ENCODE measurements at regions not wholly inside any gene's neighbourhood (a gene's known extent, or its start where the extent isn't known, plus 50 kb on each side); places are given as distances from the start of the nearest gene placed in this dataset.

GRCh38 chr16:73304008-73304774 lies 256.3 kb upstream of the ZFHX3 start:
- Histone ChIP-seq H3K4me1 (ENCODE audit: low read length) (peaks cover 7% of the 10 kb centered on the region), H4K20me1 (ENCODE audit: insufficient read depth, low read length) (no peaks in the 10 kb centered on the region), H3K36me3 (replicated peaks; ENCODE audit: low read depth, low read length) (no peaks in the 10 kb centered on the region), H2AFZ (ENCODE audit: low read depth, low read length) (no peak overlapping the region), H3K9ac (ENCODE audit: low read length) (no peak overlapping the region), H3K4me3 (ENCODE audit: low read length) (no peak overlapping the region), H3K9me3 (ENCODE audit: insufficient read depth, low read length) (no peaks in the 10 kb centered on the region), H3K27ac (ENCODE audit: low read length) (no peak overlapping the region), H3K79me2 (ENCODE audit: low read length) (no peaks in the 10 kb centered on the region), H3K27me3 (ENCODE audit: low read depth, low read length) (no peaks in the 10 kb centered on the region; the same call in 1 of the 2 replicates), H3K4me2 (ENCODE audit: low read length) (no peak overlapping the region)
- TF ChIP-seq, protein P1, sequence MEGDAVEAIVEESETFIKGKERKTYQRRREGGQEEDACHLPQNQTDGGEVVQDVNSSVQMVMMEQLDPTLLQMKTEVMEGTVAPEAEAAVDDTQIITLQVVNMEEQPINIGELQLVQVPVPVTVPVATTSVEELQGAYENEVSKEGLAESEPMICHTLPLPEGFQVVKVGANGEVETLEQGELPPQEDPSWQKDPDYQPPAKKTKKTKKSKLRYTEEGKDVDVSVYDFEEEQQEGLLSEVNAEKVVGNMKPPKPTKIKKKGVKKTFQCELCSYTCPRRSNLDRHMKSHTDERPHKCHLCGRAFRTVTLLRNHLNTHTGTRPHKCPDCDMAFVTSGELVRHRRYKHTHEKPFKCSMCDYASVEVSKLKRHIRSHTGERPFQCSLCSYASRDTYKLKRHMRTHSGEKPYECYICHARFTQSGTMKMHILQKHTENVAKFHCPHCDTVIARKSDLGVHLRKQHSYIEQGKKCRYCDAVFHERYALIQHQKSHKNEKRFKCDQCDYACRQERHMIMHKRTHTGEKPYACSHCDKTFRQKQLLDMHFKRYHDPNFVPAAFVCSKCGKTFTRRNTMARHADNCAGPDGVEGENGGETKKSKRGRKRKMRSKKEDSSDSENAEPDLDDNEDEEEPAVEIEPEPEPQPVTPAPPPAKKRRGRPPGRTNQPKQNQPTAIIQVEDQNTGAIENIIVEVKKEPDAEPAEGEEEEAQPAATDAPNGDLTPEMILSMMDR (IDR thresholded peaks at IDR 0.05; ENCODE audit: low read depth, low read length), result no peak
- no peak for TF ChIP-seq EZH2phosphoT487 (IDR thresholded peaks at IDR 0.05; ENCODE audit: low read depth)

DNA sequence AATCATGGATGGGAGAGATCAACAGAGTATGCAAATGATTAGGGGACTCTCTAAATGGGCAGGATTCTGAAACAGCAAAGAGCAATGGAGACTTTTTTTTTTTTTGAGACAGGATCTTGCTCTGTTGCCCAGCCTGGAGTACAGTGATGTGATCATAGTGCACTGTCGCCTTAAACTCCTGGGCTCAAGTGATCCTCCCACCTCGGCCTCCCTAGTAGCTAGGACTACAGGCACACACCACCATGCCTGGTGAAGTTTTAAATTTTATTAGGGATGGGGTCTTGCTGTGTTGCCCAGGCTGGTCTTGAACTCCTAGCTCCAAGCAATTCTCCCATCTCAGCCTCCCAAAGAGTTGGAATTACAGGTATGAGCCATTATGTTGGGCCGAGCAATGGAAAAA lies 255.0 kb upstream of the ZFHX3 start:
- H3K9me3 ChIP-seq (ENCODE audit: insufficient read depth, low read length), result no peaks in the 10 kb centered on the region
- H4K20me1 ChIP-seq (ENCODE audit: insufficient read depth, low read length), result no peaks in the 10 kb centered on the region
- H3K27me3 ChIP-seq (ENCODE audit: low read depth, low read length), result no peaks in the 10 kb centered on the region; the same call in 1 of the 2 replicates
- H3K4me1 ChIP-seq (ENCODE audit: low read length), result peaks cover 7% of the 10 kb centered on the region
- H3K4me3 ChIP-seq (ENCODE audit: low read length), result no peak overlapping the region
- no peaks in the 10 kb centered on the region for H3K79me2 ChIP-seq (ENCODE audit: low read length)
- H3K36me3 ChIP-seq (replicated peaks; ENCODE audit: low read depth, low read length), result no peaks in the 10 kb centered on the region
- TF ChIP-seq, protein P1 (IDR thresholded peaks at IDR 0.05; ENCODE audit: low read depth, low read length), result no peak
- TF ChIP-seq EZH2phosphoT487 (IDR thresholded peaks at IDR 0.05; ENCODE audit: low read depth), result no peak
- no peak overlapping the region for H3K9ac ChIP-seq (ENCODE audit: low read length)
- no peak overlapping the region for H3K4me2 ChIP-seq (ENCODE audit: low read length)
- H2AFZ ChIP-seq (ENCODE audit: low read depth, low read length), result no peak overlapping the region
- H3K27ac ChIP-seq (ENCODE audit: low read length), result no peak overlapping the region

DNA sequence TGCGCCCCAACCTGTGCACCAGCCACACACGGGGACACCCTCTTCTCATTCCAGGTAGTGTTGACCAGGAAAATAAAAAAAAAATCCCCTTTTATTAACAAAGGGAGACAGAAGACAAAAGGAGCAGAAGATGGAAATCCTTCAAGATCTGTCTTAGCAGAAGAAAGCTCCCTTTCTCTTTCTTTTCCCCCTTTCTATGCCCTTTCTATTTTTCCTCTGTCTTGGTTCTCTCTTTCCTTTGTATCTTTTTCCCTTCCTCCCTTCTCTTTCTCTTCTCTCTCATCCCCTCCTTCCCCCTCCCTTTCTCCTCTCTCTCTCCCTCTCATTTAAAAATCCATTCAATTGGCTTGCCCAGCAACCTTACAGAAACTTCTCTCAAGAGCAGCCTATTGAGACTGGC lies 254.1 kb upstream of the ZFHX3 start:
- TF ChIP-seq EZH2phosphoT487 (IDR thresholded peaks at IDR 0.05; ENCODE audit: low read depth), result no peak
- TF ChIP-seq, protein P1 (IDR thresholded peaks at IDR 0.05; ENCODE audit: low read depth, low read length), result no peak
- H3K9me3 ChIP-seq (ENCODE audit: insufficient read depth, low read length), result no peaks in the 10 kb centered on the region
- H3K4me1 ChIP-seq (ENCODE audit: low read length), result peaks cover 2% of the 10 kb centered on the region
- H3K36me3 ChIP-seq (replicated peaks; ENCODE audit: low read depth, low read length), result no peaks in the 10 kb centered on the region
- H3K4me2 ChIP-seq (ENCODE audit: low read length), result no peak overlapping the region
- no peak overlapping the region for H3K27ac ChIP-seq (ENCODE audit: low read length)
- no peaks in the 10 kb centered on the region for H4K20me1 ChIP-seq (ENCODE audit: insufficient read depth, low read length)
- H2AFZ ChIP-seq (ENCODE audit: low read depth, low read length), result no peak overlapping the region
- H3K79me2 ChIP-seq (ENCODE audit: low read length), result no peaks in the 10 kb centered on the region
- no peaks in the 10 kb centered on the region; the same call in 1 of the 2 replicates for H3K27me3 ChIP-seq (ENCODE audit: low read depth, low read length)
- no peak overlapping the region for H3K9ac ChIP-seq (ENCODE audit: low read length)
- no peak overlapping the region for H3K4me3 ChIP-seq (ENCODE audit: low read length)

DNA sequence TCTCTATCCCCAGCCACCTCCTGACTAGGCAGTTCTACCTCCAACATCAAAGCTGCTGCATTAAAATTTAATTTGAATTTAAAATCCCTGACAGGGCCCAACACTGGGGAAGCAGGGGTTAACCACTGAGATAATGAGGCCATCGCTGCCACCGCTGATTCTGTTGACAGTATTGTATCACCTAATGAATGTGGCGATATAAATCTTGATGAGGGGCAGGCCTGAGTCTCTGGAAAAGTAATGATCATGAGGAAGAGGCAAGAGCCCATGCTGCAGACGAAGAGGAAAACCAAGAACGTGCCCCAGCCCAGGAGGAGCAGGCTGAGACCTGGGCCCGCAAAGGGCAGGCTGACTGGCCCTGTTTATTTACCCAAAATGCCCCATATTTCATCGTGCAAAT lies 251.4 kb upstream of the ZFHX3 start:
- Histone ChIP-seq H3K27ac (ENCODE audit: low read length) (no peak overlapping the region), H3K9ac (ENCODE audit: low read length) (no peak overlapping the region)

More for the DNA sequence above, 251.4 kb upstream of the ZFHX3 start:
- H3K4me1 ChIP-seq (ENCODE audit: low read length), result no peaks in the 10 kb centered on the region
- H3K9me3 ChIP-seq (ENCODE audit: insufficient read depth, low read length), result no peaks in the 10 kb centered on the region
- H3K36me3 ChIP-seq (replicated peaks; ENCODE audit: low read depth, low read length), result no peaks in the 10 kb centered on the region
- no peaks in the 10 kb centered on the region for H4K20me1 ChIP-seq (ENCODE audit: insufficient read depth, low read length)
- no peak overlapping the region for H3K4me3 ChIP-seq (ENCODE audit: low read length)
- H2AFZ ChIP-seq (ENCODE audit: low read depth, low read length), result no peak overlapping the region
- H3K27me3 ChIP-seq (ENCODE audit: low read depth, low read length), result no peaks in the 10 kb centered on the region; the same call in 1 of the 2 replicates
- H3K79me2 ChIP-seq (ENCODE audit: low read length), result no peaks in the 10 kb centered on the region
- no peak overlapping the region for H3K4me2 ChIP-seq (ENCODE audit: low read length)
- no peak for TF ChIP-seq EZH2phosphoT487 (IDR thresholded peaks at IDR 0.05; ENCODE audit: low read depth)
- TF ChIP-seq, protein P1 (IDR thresholded peaks at IDR 0.05; ENCODE audit: low read depth, low read length), result no peak
